ENCODE measurements at regions not wholly inside any gene's neighbourhood (a gene's known extent, or its start where the extent isn't known, plus 50 kb on each side); places are given as distances from the start of the nearest gene placed in this dataset.

- Histone ChIP-seq H4K20me1 (ENCODE audit: insufficient read depth) (no peaks in the 10 kb centered on the region), H3K27me3 (ENCODE audit: insufficient read depth) (no peaks in the 10 kb centered on the region), H3F3A (replicated peaks; ENCODE audit: insufficient read depth) (peaks cover 5% of the 10 kb centered on the region), H3K9me3 (no peaks in the 10 kb centered on the region), H3K9ac (no peak overlapping the region), H2AFZ (ENCODE audit: low read depth) (0 out of 2 replicates have a peak overlapping the region, but pooled peaks have one; percentile 1), H3K36me3 (replicated peaks in 1 of 2; ENCODE audit: control insufficient read depth in 1 of 2, insufficient read depth in 2 of 2, low read length in 1 of 2) (no peaks in the 10 kb centered on the region), H3K4me3 (ENCODE audit: low read depth in 2 of 2, low read length in 1 of 2) (no peak overlapping the region), H3K79me2 (ENCODE audit: insufficient read depth) (no peaks in the 10 kb centered on the region), H3K9me2 (no peaks in the 10 kb centered on the region), H3K4me2 (peak overlapping the region; percentile 38; the same call in 1 of the 2 replicates), H3K4me1 (ENCODE audit: control insufficient read depth in 1 of 2, insufficient read depth in 2 of 2, low read depth in 1 of 2, low read length in 1 of 2) (peaks cover 0 to 8% of the 10 kb centered on the region in 2 experiments; a peak in 1 of 4 replicates), H3K27ac (ENCODE audit: low read depth in 2 of 2, low read length in 1 of 2) (peak overlapping the region in 1 of 2 experiments; percentile 42; a peak in 2 of 4 replicates)
- TF ChIP-seq REST (IDR thresholded peaks at IDR 0.05; ENCODE audit: low read depth, low read length) (no peak), SMC3 (IDR thresholded peaks at IDR 0.05; ENCODE audit: low read depth, low read length) (no peak), TEAD4 (IDR thresholded peaks at IDR 0.05; ENCODE audit: borderline replicate concordance, insufficient read depth) (no peak), IRF3 (IDR thresholded peaks at IDR 0.05; ENCODE audit: low read depth, low read length) (no peak), RCOR1 (IDR thresholded peaks at IDR 0.05; ENCODE audit: low read length) (no peak), EZH2phosphoT487 (IDR thresholded peaks at IDR 0.05; ENCODE audit: borderline replicate concordance, low read depth) (no peak), MAX (IDR thresholded peaks at IDR 0.05; ENCODE audit: low read depth) (no peak), JUND (IDR thresholded peaks at IDR 0.05) (no peak), USF1 (IDR thresholded peaks at IDR 0.05; ENCODE audit: borderline replicate concordance, low read depth) (no peak), PBX3 (IDR thresholded peaks at IDR 0.05) (no peak)
- CTCF ChIA-PET, result interaction anchor here (0.7 kb wide), 1 partner anchor 437 kb away, joined by 4 read pairs; no protein-coding TSS in a partner anchor
- POLR2A ChIA-PET, result interaction anchor here (1.0 kb wide), 1 partner anchor 8 kb away, joined by 3 read pairs; no protein-coding TSS in a partner anchor
- 89% methylated on average over 6 of the region's 6 CpGs for WGBS (ENCODE audit: low lambda C conversion rate)
- DNase-seq, result no peak
Observed at GRCh38 chr3:4897765-4898453, 81.3 kb upstream of the BHLHE40 start.
